Upper lobe of left lung (tissue), 4 donors: ENCODE measurements at regions not wholly inside any gene's neighbourhood (a gene's known extent, or its start where the extent isn't known, plus 50 kb on each side); places are given as distances from the start of the nearest gene placed in this dataset.
"Not testable (repeated sequence)": the region's sequence is repeated elsewhere in the genome, so short reads cannot be mapped to it uniquely, and the experiment has no call there.

Source experiments
- POLR2AphosphoS5 ChIP-seq, 2 donors: sonication (generic); formaldehyde crosslinking; IDR thresholded peaks; one replicate each; pipeline ENCODE4 v1.5.1; 2017; ENCODE audit warnings: antibody characterized with exemption in 2 of 2
- TF ChIP-seq, protein P1 (sequence below), 6 experiments: fragments of 450-650 bp in 4 of 6; fragments of 200-600 bp in 2 of 6; sonication (generic) in 2 of 6; IDR thresholded peaks; one replicate each; pipeline ENCODE4 v1.5.1; 2016 to 2019; ENCODE audit warnings: antibody characterized with exemption in 6 of 6

DNA sequence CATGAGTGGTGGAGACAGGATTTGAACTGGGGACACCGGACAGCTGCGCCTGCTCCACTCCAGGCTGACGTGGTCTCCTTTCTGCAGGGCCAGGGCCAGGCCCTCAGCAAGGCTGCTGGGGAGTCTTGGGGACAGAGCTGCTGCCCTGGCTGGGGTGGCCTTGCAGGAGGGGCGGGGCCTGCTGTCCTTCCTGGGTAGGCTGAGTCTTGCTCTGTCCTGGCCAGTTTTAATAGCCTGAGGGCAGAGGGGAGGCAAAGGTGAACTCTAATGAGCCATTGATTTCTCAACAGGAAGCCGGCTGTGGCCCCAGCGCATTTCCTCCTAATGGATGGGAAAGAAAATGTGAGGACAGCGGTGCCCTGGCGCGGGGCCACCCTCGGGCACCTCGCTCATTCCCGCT lies 428.4 kb upstream of the SULF2 start:
- TF ChIP-seq, protein P1, sequence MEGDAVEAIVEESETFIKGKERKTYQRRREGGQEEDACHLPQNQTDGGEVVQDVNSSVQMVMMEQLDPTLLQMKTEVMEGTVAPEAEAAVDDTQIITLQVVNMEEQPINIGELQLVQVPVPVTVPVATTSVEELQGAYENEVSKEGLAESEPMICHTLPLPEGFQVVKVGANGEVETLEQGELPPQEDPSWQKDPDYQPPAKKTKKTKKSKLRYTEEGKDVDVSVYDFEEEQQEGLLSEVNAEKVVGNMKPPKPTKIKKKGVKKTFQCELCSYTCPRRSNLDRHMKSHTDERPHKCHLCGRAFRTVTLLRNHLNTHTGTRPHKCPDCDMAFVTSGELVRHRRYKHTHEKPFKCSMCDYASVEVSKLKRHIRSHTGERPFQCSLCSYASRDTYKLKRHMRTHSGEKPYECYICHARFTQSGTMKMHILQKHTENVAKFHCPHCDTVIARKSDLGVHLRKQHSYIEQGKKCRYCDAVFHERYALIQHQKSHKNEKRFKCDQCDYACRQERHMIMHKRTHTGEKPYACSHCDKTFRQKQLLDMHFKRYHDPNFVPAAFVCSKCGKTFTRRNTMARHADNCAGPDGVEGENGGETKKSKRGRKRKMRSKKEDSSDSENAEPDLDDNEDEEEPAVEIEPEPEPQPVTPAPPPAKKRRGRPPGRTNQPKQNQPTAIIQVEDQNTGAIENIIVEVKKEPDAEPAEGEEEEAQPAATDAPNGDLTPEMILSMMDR (IDR thresholded peaks at IDR 0.05): not testable (repeated sequence)
- TF ChIP-seq POLR2AphosphoS5 (IDR thresholded peaks at IDR 0.05): not testable (repeated sequence)
